MM.1S (cell line): ENCODE measurements at regions not wholly inside any gene's neighbourhood (a gene's known extent, or its start where the extent isn't known, plus 50 kb on each side); places are given as distances from the start of the nearest gene placed in this dataset.

Experiments
- DNase-seq: peaks from one replicate; pipeline ENCODE4 v3.0.0-alpha.2; 2015
- H2AFZ ChIP-seq: fragments of 300-600 bp; sonication (generic); 2 replicates; pipeline ENCODE4 v1.6.0; 2016; ENCODE audit warnings: antibody characterized with exemption, low read length
- H3F3A ChIP-seq: fragments of 300-600 bp; sonication (generic); 2 replicates; pipeline ENCODE4 v1.6.1; 2016; ENCODE audit warnings: mild to moderate bottlenecking, antibody characterized with exemption, low read length, moderate library complexity, mixed read lengths; ENCODE audit not compliant: insufficient read depth
- H3K27ac ChIP-seq: fragments of 300-600 bp; sonication (generic); 2 replicates; pipeline ENCODE4 v1.5.1; 2016; ENCODE audit warnings: mild to moderate bottlenecking, low read length
- H3K27me3 ChIP-seq: fragments of 300-600 bp; sonication (generic); replicated peaks from 2 replicates; pipeline ENCODE4 v1.6.0; 2016; ENCODE audit warnings: low read length; ENCODE audit not compliant: insufficient read depth
- H3K36me3 ChIP-seq: fragments of 300-600 bp; sonication (generic); replicated peaks from 2 replicates; pipeline ENCODE4 v1.6.1; 2016; ENCODE audit warnings: mild to moderate bottlenecking, low read length, mixed read lengths; ENCODE audit not compliant: insufficient read depth
- H3K4me1 ChIP-seq: fragments of 300-600 bp; sonication (generic); 2 replicates; pipeline ENCODE4 v1.6.1; 2016; ENCODE audit warnings: low read length, mixed read lengths
- H3K4me2 ChIP-seq: fragments of 300-600 bp; sonication (generic); 2 replicates; pipeline ENCODE4 v1.6.0; 2016; ENCODE audit warnings: low read depth, low read length
- H3K4me3 ChIP-seq: fragments of 300-600 bp; sonication (generic); 2 replicates; pipeline ENCODE4 v1.5.1; 2016; ENCODE audit warnings: low read length, mixed read lengths
- H3K79me2 ChIP-seq: fragments of 300-600 bp; sonication (generic); 2 replicates; pipeline ENCODE4 v1.6.1; 2016; ENCODE audit warnings: mixed run types, low read length, mixed read lengths
- H3K9ac ChIP-seq: fragments of 300-600 bp; sonication (generic); 2 replicates; pipeline ENCODE4 v1.6.1; 2016; ENCODE audit warnings: low read length, mixed read lengths
- H3K9me2 ChIP-seq: fragments of 300-600 bp; sonication (generic); replicated peaks from 2 replicates; pipeline ENCODE4 v1.6.1; 2016; ENCODE audit warnings: mild to moderate bottlenecking, low read length, mixed read lengths; ENCODE audit not compliant: insufficient read depth
- H3K9me3 ChIP-seq: fragments of 300-600 bp; sonication (generic); replicated peaks from 2 replicates; pipeline ENCODE4 v1.6.1; 2016; ENCODE audit warnings: mild to moderate bottlenecking, low read length, mixed read lengths; ENCODE audit not compliant: insufficient read depth
- H4K20me1 ChIP-seq: fragments of 300-600 bp; sonication (generic); 2 replicates; pipeline ENCODE4 v1.6.1; 2016; ENCODE audit warnings: mild to moderate bottlenecking, low read length, moderate library complexity, mixed read lengths; ENCODE audit not compliant: insufficient read depth
- EZH2 ChIP-seq: fragments of 300-600 bp; sonication (generic); optimal IDR thresholded peaks from 2 replicates; pipeline ENCODE3; 2017; ENCODE audit warnings: low read depth, mild to moderate bottlenecking, antibody characterized with exemption, low read length, mixed read lengths
- EZH2phosphoT487 ChIP-seq: fragments of 300-600 bp; sonication (generic); IDR thresholded peaks from 2 replicates; pipeline ENCODE4 v1.6.1; 2018; ENCODE audit warnings: antibody characterized with exemption, low read length
- TF ChIP-seq, protein P1 (sequence below): fragments of 300-600 bp; sonication (generic); IDR thresholded peaks from 2 replicates; pipeline ENCODE4 v1.5.1; 2016; ENCODE audit warnings: antibody characterized with exemption, low read length, mixed read lengths

DNA sequence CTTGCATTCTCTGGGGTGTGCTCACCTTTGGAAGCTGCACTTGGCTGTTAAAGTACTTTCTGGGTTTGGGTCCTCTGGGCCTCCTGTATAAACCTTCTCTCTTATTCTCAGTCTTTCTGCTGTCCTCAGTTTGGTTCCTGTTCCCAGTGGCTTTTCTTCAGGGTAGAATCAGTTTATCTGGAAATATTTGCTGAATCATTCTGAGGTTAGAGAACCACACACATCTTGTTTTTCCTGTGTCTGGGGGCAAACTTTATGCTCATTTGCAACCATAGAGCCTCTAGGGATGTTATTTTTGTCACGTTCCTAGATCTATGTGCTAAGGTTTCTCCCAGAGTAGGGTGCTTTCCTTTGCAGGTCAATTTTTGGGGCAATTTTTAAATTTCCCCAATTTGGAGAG is 224.3 kb upstream of the C11orf87 start:
- no peaks in the 10 kb centered on the region for H3K79me2 ChIP-seq
- no peaks in the 10 kb centered on the region for H3K36me3 ChIP-seq
- no peak for TF ChIP-seq EZH2
- TF ChIP-seq, protein P1, sequence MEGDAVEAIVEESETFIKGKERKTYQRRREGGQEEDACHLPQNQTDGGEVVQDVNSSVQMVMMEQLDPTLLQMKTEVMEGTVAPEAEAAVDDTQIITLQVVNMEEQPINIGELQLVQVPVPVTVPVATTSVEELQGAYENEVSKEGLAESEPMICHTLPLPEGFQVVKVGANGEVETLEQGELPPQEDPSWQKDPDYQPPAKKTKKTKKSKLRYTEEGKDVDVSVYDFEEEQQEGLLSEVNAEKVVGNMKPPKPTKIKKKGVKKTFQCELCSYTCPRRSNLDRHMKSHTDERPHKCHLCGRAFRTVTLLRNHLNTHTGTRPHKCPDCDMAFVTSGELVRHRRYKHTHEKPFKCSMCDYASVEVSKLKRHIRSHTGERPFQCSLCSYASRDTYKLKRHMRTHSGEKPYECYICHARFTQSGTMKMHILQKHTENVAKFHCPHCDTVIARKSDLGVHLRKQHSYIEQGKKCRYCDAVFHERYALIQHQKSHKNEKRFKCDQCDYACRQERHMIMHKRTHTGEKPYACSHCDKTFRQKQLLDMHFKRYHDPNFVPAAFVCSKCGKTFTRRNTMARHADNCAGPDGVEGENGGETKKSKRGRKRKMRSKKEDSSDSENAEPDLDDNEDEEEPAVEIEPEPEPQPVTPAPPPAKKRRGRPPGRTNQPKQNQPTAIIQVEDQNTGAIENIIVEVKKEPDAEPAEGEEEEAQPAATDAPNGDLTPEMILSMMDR: no peak
- no peak for TF ChIP-seq EZH2phosphoT487
- H3K27me3 ChIP-seq: no peaks in the 10 kb centered on the region
- DNase-seq: no peak
- H3K27ac ChIP-seq: no peak overlapping the region
- no peak overlapping the region; the same call in 1 of the 2 replicates for H2AFZ ChIP-seq
- H3K9me3 ChIP-seq: no peaks in the 10 kb centered on the region
- no peaks in the 10 kb centered on the region for H3K9me2 ChIP-seq
- no peak overlapping the region for H3K4me2 ChIP-seq
- H3K4me3 ChIP-seq: no peak overlapping the region
- no peak overlapping the region for H3K9ac ChIP-seq
- H3K4me1 ChIP-seq: peaks cover 6% of the 10 kb centered on the region; the same call in 1 of the 2 replicates
- no peaks in the 10 kb centered on the region for H4K20me1 ChIP-seq
- no peaks in the 10 kb centered on the region for H3F3A ChIP-seq

DNA sequence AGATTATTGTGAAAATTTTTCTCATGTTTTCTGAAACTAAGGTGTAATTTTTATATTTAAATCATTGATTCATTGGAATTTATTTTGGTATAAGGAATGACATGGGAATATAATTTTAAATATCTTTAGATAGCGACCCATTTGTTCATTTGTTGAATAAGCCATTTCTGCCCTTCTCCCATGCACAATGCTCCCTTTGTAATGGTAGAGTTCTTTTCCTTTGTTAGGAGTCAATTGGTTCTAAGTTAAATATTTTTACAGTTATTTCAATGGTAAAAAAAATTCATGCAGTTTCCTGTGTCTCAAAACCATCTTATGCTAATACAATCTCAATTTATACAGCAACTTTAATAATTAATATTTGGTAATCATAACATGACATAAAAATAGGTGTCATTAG is 218.8 kb upstream of the C11orf87 start:
- no peak overlapping the region for H3K4me2 ChIP-seq
- H3K9me3 ChIP-seq: no peaks in the 10 kb centered on the region
- no peaks in the 10 kb centered on the region for H3K9me2 ChIP-seq
- H3K79me2 ChIP-seq: no peaks in the 10 kb centered on the region
- no peak overlapping the region for H3K4me3 ChIP-seq
- H3K36me3 ChIP-seq: no peaks in the 10 kb centered on the region
- H3K4me1 ChIP-seq: peaks cover 21% of the 10 kb centered on the region
- no peak overlapping the region for H2AFZ ChIP-seq
- no peaks in the 10 kb centered on the region for H3K27me3 ChIP-seq
- no peaks in the 10 kb centered on the region for H4K20me1 ChIP-seq
- no peak overlapping the region for H3K27ac ChIP-seq
- TF ChIP-seq, protein P1: no peak
- TF ChIP-seq EZH2phosphoT487 (no peak), EZH2 (no peak)
- H3K9ac ChIP-seq: no peak overlapping the region
- H3F3A ChIP-seq: no peaks in the 10 kb centered on the region; the same call in 1 of the 2 replicates
- no peak for DNase-seq

- H3K27ac ChIP-seq: peak overlapping the region; percentile 51; the same call in 1 of the 2 replicates
- H3K4me2 ChIP-seq: peak overlapping the region; percentile 23; the same call in 1 of the 2 replicates
- no peaks in the 10 kb centered on the region for H3K27me3 ChIP-seq
- no peaks in the 10 kb centered on the region for H4K20me1 ChIP-seq
- H3K4me1 ChIP-seq: peaks cover 32% of the 10 kb centered on the region
- TF ChIP-seq EZH2phosphoT487 (no peak), EZH2 (no peak)
- TF ChIP-seq, protein P1: no peak
- no peaks in the 10 kb centered on the region for H3K9me2 ChIP-seq
- H3K4me3 ChIP-seq: no peak overlapping the region
- DNase-seq: peak; percentile 87
- 0 out of 2 replicates have a peak overlapping the region, but pooled peaks have one; percentile 16 for H2AFZ ChIP-seq
- no peak overlapping the region for H3K9ac ChIP-seq
- no peaks in the 10 kb centered on the region for H3K9me3 ChIP-seq
- H3K79me2 ChIP-seq: no peaks in the 10 kb centered on the region
- no peaks in the 10 kb centered on the region for H3K36me3 ChIP-seq
- H3F3A ChIP-seq: no peaks in the 10 kb centered on the region; the same call in 1 of the 2 replicates
These were observed 216.7 kb upstream of the C11orf87 start for GRCh38 chr11:109205312-109205711.
